Forelimb muscle (tissue), 1 donor: ENCODE measurements at regions not wholly inside any gene's neighbourhood (a gene's known extent, or its start where the extent isn't known, plus 50 kb on each side); places are given as distances from the start of the nearest gene placed in this dataset.
"Not testable (repeated sequence)": the region's sequence is repeated elsewhere in the genome, so short reads cannot be mapped to it uniquely, and the experiment has no call there.

Experiments used
- DNase-seq: peaks from one replicate; pipeline ENCODE4 v3.0.0-alpha.2; 2013; ENCODE audit warnings: low read depth

DNA sequence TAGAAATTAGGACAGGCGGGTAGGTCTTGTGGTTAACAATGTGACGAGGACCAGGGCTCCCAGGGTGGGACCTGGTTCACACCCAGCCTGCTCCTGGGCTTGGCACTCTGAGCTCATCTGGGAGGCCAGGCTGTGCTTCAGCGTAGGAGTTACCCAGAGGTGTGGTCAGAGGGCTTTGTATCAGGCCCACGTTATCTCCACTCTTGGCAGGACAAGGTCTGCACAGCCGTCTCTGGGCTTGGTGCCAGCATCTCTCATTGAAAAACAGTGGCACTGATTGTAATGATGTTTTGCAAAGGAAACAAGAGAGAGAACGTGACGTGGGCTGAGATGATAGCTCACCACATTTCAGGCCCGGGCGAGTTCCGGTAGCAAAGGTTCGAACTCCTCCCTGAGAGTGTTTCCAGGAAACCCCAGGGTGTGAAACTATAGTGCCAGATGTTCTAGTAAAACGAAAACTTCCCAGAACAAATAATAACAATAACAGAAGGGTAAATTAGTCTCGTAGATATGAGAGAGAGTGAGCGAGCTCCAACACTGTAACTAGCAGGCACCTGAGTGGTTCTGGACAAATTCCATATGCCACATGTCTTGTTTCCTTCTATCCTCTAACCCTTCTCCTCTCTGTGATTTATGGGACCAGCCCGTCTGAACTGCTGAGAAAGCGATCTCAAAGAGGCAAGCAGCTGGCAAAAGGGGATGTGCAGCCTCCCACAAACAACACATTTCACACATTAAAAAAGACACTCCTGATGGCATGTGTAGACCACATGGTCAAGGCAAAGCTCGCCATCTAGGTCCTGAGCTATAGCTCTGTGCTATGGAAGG is 227.3 kb downstream of the KTN1 start:
- DNase-seq = no peak

DNA sequence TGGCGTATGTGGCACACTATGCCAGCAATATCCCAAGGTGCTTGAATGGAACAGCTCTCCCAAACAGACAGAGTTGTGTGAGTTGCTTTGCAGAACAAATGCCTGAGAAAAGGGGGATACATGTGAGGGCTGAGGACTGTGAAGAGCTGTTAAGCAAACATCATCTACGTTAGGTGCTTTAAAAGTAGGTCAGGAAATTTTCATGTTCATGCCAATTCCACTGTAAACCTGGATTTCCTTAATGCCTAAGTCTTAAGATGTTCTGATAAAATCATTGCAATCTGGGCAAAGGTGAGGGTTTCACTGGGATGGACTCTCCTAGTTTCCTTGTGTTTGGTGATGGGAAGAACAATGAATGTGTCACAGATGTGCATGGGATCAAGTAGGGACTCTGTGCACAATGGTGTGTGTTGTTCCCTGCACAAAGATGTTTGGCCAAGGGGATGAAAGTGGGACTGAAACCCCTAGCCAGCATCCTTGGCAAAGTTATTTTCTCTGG is 227.9 kb downstream of the KTN1 start:
- DNase-seq = no peak

DNA sequence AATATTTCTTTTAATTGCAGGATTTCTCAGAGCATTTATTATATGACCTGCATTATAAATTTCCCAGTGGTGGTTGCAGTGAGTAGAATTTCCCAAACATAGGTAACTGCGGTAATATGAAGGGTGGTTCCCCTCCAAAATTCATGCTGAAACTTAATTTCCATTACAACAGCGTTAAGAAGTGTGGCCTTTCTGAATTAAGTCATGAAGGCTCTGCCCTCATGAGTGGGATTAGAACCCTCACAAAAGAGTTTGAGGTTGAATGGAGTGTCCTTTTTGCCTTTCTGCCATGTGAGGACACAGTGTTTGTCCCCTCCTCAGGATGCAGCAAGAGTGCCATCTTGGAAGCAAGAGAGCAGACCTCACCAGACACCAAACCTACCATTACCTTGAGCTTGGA is 233.6 kb downstream of the KTN1 start:
- no peak for DNase-seq

DNA sequence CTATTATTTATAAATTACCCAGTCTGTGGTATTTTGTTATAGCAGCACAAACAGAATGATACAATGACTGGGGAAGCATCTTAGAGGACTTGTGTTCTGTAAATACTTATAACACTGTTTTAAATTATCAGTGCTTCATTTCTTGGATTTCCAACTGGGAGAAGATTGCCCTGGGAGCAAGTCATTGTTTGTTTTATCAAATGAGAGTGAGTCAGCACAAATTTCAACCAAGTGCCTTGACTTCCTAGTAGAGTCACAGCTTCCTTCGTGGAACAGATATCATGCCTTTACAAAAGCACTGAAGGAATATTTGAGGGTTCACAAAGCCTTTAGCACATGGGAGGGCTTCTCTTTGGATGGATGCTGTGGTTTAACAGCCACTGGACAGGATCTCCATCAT is 234.1 kb downstream of the KTN1 start:
- DNase-seq = no peak

DNA sequence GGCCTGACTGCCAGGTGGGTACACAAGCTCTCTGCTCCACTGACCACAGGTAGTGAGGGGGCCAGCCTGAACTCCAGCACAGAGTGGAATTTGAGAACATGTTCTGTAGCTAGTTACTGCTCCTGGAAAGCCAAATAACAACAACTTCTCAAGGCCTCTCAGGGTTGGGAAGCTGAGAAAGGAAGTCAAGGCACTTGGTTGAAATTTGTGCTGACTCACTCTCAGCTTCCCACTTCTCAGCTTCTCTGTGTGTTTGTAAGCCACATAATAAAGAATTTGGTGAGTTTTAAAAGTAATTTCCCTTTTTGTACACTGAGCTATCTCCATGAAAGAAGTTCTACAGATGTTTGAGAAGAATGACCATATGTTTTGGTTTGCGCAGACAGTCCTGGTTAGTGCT is 234.9 kb downstream of the KTN1 start:
- DNase-seq = no peak

DNA sequence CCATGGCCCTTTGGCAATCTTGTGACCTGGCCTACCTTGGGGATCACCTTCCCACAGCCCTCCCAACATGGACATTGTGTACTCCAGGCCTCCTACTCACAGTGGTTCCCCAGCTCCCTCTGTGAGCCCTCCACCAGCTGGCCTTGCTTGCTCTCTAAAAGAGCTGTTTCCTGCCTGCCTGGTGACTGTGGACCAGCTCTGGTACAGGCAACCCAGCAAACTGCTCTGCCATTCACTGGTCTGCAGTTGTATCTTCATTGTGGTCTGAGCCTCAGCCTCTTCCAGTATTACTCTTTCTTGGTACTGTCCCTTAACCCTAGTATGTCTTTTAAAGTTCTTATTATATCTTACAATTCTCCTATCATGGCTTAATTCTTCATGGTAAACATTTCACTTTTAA is 236.2 kb downstream of the KTN1 start:
- DNase-seq = no peak

DNA sequence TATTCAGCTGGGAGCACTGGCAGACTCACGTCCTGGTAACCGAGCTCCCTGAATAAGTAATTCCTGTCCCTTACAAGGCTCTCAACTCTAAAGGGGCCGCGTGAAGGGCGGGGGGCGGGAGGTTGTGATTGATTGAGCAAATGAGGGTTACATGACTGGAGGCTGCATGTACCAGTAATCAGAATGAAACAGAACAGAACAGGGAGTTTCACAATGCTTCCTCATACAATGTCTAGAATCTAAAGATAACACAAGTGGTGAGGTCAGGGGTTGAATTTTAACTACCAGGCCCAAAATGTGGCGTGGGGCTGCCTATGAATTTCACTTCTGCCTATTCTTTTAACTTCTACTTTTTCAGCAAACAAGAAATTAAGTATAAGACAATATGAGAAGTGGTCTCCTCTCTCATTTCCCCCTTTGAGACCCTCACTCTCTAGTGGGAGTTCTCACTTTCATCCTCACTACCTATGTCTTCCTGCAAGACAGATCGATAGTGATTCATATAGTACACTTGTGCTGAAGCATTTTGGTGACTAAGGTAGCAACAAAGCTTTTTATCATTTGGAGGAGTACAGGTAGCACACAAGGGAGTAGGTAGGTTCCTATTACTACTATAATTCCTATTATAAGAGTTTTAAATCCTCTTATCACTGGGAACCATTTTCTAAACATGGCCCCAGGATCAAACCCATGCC is 239.8 kb downstream of the KTN1 start:
- DNase-seq = no peak

DNA sequence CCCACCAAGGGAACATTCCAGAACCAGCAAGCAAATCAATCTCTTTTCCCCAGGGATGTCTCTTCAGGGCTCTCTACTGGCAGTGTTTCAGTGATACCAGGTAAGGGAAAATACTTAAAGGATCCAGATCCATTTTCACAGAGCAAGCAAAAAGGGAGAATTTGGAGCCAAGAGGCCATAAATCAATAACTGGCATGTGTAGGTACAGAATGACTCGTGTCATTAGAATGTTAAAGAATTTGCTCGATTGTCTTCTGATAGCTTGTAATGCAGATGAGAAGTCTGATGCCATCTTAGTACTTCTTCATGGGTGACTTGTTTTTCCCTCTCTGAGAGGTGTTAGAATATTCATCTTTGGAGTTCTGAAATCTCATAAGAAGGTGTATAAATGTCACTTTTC is 242.9 kb downstream of the KTN1 start:
- no peak for DNase-seq

DNA sequence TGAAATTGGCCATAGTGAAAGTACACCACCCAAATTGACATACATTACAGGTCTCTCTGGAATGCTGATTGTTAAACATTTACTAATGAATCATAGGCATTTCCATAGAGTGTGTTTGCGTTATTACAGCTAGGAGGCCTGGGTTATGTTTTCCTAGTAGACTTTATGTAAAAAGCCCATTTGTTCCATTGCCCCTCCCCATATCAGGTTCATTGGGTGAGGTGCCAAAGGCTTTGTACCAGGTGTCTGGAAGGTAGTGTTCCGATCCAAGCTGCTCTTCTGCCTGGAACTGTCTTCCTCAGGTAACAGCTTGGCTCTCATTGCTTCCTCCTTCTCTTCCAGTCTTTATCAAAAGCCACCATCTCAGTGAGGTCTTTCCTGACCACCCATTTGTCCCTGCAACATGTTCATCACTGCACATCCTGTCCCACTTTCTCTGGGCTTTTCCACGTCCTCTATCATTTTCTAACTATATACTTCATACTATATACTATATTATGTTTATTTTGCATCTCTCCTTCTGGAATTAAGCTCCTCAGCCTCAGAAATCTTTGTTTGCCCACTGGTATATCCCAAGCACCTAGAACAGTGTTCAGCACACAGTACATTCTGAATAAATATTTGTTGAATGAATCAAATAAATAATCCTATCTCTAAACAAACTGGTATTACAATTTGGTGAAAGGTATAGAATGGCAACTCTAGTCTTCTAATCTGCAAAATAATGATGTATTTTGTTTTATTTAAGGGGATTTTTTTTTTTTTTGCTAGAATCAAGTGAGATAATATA is 252.3 kb downstream of the KTN1 start:
- no peak for DNase-seq

DNA sequence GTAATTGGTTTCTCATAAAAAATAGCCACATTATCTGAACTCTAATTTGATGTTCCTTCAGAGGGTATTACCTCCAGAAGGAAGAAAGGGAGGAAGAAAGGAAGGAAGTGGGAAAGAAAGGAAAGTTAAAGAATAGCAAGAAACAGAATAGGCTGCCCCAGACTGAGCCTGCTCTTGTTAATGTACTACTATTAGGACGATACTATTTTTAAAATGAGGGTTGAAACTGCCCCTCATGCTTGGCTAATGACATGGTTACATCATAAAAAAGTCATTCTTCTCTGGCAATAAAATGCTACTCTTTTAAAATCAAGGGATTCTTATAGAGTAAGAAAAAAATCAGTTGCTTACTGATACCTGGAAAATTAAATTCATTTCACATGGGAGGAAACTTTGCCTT is 253.0 kb downstream of the KTN1 start:
- no peak for DNase-seq

DNA sequence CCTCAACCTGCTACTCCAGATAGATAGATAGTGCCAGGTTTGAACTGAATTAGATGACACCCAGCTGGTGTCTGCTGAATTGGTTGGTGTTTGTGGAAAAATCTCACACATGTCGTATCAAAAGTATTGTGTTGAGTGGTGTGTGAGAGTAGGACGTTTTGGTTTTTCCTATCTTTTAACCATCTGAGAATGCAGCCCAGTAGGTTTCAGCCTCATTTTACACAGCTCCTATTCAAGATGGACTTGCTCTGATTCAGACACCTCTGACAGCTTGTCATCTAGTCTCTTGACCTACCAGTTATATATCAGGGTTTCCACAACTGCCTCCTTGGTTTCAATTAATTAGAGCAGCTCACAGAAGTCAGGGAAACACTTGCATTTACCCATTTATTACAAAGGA is 254.4 kb downstream of the KTN1 start:
- DNase-seq = no peak

DNA sequence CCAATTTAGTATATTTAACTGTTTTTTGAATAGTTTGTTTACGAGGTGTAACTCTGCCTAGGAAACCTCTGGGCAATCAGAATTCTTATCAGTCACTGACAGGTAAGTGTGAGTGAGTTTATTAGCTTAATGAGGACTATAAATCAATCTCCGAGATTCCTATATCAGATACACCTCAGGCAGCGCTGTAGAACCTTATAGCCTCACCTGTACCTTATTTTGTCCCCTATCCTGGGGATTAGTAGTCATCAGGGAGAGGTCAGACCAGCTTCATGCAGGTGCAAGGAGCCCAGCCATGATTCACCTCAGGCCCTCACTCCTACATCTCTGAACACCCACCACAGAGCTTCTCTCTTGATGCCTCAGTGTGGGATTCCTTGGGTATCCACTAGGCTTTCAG is 256.0 kb downstream of the KTN1 start:
- no peak for DNase-seq

DNA sequence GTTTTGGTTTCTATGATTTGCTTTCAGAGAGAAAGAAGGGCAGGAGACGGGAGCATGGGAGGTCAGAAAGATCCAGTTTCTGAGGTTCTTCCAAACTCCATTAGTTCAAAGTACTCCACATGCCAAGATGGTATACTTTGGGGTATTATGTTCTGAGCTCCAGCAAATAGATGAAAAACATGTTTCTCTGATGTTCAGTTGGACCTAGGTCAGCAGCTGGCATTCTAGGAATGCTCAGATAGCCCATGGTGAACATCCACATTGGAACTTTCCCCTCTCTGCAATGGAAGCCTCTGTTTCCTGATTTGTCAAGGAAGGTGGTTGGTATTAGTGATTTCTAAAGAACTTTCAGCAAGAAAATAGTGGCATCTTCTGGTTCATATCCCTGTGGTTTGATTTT is 257.5 kb downstream of the KTN1 start:
- DNase-seq = no peak

DNA sequence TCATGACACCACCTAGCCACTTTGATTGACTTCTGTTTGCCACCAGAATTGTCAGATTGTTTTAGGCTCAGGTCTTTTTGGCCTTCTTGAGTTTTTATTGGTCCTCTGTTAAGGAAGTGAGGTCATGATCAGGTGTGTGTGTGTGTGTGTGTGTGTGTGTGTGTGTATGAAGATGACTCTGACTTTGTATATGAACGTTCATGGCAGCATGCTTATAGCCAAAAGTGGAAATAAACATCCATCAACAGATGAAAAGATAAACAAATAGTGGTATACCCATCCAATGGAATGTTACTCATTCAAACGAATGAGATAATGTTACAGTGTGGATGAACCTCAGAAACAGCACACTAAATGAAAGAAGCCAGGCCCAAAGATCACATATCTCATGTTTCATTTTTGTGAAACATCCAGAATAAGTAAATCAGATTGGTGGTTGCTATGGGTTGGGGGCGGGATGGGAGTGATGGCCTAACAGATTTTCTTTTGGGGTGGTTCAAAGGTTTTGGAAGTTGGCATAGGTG is 258.6 kb downstream of the KTN1 start:
- DNase-seq = no peak

DNA sequence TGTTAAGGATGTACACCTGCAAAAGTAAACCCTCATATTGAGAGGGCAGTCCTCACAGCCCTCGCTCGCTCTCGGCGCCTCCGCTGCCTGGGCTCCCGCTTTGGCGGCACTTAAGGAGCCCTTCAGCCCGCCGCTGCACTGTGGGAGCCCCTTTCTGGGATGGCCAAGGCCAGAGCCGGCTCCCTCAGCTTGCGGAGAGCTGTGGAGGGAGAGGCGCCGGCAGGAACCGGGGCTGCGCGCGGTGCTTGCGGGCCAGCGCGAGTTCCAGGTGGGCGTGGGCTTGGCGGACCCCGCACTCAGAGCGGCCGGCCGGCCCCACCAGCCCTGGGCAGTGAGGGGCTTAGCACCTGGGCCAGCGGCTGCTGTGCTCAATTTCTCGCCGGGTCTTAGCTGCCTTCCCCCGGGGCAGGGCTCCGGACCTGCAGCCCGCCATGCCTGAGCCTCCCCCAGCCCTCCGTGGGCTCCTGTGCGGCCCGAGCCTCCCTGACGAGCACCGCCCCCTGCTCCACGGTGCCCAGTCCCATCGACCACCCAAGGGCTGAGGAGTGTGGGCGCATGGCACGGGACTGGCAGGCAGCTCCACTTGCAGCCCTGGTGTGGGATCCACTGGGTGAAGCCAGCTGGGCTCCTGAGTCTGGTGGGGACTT is 259.4 kb downstream of the KTN1 start:
- DNase-seq = not testable (repeated sequence)

DNA sequence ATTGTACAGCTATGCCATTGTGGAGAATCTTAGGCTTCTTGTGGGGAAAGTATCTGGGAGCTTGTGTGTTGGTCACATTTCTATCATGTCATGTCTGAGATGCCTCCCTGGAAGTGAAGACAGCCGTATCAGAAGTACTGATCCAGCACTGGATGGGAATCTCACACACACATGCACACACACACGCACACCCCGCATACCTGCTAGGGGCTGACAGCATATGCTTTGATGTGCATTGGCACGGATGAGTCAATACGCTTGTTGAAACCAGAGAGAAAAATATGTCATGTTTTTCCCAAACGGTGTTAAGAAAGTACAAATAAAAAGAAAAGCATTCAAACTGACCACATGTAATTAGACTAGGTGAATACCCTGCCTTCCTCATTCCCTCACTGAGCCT is 260.8 kb downstream of the KTN1 start:
- no peak for DNase-seq

DNA sequence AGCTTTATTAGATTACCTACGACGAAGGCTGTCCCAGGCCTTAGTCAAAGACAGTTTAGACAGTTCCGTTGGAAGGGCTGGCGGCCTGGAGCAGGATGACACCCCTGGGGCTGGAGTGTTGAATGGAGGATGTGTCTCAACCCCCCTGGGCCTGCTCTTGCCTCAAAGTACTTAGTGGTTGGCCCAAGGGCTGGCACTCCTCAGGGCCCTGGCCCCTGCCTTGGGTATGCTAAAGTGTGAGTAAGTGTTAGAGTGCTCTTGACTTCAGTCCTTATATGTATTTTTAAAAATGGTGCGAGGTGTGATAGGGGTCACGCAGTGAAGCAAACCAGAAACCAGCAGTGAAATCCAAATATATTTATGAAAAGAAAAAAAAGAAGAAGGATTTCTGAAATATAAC is 261.6 kb downstream of the KTN1 start:
- no peak for DNase-seq

DNA sequence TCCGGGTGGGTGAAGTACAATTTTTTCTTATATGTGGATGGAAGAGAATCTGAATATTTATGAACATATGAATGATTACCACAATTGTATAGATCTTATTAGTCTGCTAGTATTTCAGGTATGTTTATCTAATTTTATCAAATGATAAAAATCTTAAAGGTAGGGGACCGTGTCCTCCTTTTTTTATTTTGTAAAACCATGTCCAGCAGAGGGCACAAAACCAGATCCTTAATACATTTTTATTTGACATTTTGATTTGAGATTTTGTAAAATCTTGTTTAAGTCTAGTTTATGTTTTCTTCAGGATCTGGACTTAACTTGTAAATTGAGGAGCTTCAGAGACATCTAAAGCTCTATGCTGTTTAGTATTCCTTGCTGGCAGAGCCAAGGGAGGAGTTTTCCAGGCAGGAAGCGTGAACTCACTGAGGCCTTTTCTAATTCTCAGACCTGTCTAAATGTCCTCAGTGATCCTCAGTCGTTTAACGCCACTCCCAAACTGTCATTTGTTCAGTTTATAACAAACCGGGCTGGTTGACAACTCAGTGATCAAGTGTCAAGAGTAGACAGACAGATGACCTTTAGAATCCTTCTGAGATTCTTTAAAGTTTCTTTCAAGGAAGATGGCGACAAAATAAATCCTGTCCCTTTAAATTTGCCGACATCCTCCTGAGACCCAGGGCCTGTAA is 263.9 kb downstream of the KTN1 start:
- DNase-seq = no peak

DNA sequence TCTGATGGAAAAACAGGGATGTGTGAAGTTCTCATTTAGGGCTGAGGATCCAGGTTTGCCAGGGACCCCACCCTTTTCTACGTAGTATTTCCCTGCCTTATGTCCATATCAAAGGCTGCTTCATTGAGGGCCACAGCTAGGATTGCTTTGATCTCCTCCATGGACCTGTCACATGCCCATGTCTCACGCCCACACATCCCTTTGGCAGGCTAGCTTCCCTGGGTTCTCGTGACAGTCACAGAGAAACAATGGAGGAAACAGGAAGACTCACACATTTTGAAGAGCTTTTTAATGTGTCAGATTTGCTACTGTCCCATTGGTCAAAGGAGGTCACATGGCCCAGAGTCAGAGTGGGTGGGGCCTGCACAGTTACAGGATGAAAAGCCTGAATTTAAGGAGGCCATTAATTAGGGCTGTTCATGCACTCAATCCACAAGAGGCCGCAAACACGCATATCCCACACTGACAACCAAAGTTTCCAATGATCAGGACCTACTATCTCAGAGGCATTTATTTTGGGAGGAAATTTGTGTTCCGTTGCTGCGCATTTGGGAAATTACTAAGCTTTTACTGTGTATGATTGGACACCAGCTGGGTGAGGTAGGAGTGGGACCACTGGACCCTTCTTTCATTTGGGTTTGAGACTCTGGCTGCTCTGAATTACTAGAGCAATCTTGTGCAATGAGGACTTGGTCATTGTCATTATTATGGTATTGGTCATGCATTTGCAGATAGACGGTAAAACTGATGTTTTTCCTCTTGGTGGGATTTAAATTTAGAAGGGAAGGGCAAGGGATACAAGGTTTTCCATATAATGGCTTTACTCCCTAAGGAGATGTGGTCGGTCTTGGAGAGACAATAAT is 266.2 kb downstream of the KTN1 start:
- DNase-seq = peak; percentile 32

DNA sequence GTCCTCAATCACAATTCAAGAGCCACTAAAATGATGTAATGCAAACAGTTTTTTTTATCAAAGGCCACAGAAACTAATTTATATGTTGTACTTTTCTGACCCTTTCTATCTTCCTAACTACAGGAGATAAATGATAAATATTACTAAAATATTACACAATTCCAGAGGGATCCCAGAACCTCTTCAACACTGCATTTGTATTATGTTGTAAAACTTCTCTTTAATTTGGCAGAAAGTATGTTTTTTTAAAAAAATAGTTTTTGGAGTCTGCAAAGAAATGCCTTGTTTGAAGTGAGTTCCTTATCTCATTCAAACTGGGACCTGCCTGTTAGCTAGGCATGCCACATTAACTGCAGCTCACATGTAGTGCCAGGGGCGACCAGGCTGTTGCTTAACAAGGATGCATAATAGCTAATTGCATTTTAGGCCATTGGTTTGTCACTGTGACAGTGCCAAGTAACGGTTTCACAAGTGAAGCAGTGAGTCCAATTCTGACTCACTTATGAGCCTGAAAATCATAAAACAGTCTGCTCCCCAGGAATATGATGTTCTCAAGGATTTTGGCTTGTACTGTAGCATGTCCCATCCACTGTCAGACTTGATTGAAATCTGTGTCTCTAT is 266.9 kb downstream of the KTN1 start:
- DNase-seq = no peak
